Activated CD8-positive, alpha-beta memory T cell treated with anti-CD3 and anti-CD28 coated beads, Interleukin-2, amount 50 U/mL, for 24 hours (primary cell): ENCODE measurements at regions not wholly inside any gene's neighbourhood (a gene's known extent, or its start where the extent isn't known, plus 50 kb on each side); places are given as distances from the start of the nearest gene placed in this dataset.
"Not testable (repeated sequence)": the region's sequence is repeated elsewhere in the genome, so short reads cannot be mapped to it uniquely, and the experiment has no call there.

Experiments
- DNase-seq: peaks from one replicate; pipeline ENCODE4 v3.0.0-alpha.2; 2020; ENCODE audit errors: extremely low read depth

DNA sequence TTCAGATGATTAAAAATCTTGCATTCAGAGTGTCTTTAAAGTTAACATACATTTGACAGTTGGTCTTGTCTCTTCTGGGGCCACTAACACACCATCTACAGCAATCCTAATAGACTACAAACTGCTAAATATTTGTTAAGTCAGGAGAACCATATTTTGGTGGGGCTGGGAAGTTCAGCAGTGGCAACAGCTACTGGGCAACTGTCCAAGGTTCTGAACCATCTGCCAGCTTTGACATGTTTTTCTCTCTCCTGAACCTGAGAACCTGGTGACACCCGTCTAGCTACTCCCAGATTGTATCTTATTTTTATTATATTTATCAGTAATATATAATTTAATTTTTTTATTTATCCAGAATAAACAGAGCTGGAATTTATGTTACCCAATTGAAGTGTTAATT is 199.0 kb upstream of the DPYD start:
- no peak for DNase-seq

DNA sequence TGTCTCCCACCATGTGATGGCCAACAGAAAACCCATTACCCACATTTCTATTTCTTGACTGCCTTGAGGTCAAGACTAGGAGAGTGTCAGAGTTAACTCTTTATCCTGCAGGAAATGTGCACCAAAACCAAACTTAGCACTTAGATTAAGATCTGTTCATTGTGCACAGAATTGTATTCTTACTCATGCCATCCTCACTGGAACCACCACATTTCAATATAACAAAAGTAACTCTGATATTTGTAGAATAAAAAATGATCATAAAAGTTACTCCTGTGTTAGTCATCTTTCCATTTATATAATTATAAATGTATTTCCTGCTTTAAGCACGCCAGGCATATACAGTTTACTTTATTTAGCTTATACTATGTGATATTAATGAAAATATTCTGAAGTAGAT is 193.0 kb upstream of the DPYD start:
- no peak for DNase-seq

DNA sequence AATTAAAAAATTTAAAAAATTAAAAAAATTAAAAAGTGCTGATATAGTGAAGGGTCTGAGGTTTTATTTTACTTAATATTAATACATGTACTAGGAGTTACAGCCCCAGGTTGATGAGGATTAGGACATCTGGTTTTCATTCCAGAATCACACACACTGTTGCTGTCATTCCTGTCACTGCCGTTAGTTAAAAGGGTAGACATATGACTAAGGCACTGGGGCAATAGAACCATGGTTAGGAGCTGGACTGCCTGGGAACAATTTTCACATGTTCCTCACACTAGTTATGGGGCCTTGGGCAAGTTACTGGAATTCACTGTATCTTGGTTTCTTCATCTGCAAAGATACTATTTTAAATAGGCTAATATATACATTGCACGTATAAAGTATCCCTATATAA is 191.8 kb upstream of the DPYD start:
- no peak for DNase-seq

DNA sequence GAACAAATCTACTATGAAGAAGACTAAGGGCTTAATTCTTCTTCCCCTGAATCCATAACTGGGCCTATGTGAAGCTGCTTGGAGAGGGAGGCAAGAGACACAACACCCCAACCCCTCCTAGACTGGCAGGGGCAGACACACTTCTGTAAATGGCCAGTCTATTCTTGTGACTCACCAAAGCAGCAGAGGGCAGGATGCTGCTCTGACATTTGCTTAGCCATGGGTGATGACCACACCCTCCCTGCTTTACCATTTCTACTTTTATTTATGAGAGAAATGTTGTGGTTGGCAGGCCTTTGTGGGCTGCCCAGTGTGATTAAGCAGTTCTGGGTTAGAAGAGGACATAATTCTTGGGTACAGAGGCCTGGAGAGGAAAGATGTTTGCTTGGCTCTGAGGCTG is 189.8 kb upstream of the DPYD start:
- no peak for DNase-seq

DNA sequence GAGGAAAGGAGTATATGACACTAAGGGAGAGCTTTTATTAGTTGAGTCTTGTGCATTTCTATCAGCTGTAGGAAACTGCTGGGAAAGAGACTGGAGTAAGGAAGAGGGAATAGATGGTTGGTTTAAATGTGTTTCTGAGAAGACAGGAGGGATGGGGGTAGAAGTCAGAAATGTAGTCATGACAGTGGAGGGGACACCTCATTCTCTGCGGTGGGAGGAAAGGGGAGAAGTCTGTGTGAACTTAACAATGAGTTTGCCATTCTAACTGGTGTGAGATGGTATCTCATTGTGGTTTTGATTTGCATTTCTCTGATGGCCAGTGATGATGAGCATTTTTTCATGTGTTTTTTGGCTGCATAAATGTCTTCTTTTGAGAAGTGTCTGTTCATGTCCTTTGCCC is 187.5 kb upstream of the DPYD start:
- not testable (repeated sequence) for DNase-seq

DNA sequence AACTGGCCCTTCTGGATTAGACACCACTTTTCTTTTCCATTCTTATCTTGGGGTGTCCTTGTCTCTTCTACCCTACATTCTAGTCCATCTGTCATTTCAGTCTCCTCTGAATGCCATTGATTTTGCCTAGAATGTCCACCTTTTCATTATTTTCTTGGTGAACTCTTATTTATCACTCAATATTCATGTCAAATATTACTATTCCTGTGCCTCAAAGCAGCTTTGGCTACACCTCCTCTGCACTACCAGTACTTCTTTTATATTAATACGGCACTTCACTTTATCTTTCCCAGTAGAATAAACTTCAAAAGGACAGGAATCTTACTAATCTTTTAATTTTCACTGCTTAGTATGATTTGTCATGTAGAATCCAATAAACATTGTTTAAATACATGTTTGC is 186.4 kb upstream of the DPYD start:
- DNase-seq, result no peak

DNA sequence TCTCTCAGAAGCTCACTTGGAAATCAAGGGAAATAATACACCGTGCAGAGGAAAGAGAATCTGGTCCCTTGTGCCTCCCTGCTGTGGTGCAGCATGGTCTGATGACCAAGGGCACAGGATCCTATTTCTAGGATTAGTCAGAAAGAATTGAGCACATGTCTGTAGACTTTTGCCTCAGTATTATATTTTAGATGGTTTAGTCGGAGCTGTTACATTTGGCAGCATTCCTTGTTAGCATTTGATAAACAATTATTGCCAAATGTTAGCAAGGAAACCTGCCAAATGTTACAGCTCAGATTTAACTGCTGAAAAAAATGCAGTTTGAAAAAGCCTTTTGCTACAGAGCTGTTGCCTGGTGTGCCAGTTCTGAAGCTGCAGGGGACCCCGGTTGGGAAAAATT is 183.5 kb upstream of the DPYD start:
- DNase-seq, result no peak

DNA sequence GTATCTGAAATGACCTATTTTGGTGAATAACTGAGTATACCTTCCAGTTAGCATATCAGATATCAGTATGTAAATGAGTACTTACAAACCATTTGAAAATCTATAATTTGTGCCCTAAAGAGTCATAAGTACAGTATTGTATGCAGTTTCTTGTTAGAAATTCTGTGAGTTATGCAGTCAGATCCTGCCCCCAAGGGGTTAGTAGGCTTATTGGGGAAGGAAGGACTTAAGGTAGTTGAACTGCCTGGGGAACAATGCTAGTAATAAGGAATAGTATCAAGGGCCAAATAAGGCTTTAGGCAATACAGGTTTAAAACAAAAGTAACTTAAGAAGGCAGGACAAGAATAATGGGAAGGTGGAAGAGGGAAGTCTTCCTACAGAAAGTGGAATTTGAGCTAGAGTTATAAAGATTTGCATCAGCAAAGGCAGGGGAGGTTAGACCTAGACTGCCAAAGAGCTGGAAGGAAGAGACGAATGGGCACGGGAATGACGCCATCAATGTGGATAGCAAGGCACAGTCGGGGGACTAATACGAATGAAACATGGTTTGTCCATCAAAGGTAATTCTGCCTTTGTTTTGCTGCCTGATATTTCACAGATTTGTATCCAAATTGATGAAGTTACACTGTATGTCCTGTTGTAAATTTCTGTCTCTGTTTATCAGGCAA is 182.9 kb upstream of the DPYD start:
- no peak for DNase-seq

DNA sequence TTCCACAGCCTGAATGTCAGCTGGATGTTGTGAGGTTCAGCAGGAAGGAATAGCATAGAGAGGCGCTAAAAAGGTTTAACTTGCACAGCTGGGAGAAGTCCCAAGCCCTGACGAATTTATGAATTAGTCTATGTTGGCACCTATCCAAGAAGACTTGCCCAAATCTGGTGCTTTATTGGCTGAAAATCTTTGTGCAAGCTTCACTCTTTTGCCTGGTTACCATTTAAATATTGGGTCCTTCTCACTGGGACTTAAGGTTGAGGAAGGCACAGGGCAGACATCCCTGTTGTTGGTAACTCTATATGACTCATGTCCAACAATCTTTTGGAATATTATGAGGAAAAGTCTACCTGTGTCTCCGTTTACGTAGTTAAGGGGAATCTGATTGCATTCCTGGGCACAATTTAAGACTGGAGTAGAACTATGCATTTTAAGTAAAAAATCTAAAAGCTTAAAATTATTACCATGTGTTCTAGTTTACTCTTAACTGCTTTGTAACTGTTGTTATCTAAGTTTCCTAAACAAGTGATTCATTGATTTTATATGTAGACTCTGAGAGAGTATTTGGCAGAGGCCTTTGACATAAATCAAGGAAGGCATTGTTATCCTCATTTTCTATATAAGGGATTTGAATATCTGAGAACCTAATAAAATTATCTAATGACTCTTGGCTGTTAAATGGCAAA is 181.7 kb upstream of the DPYD start:
- DNase-seq, result no peak

DNA sequence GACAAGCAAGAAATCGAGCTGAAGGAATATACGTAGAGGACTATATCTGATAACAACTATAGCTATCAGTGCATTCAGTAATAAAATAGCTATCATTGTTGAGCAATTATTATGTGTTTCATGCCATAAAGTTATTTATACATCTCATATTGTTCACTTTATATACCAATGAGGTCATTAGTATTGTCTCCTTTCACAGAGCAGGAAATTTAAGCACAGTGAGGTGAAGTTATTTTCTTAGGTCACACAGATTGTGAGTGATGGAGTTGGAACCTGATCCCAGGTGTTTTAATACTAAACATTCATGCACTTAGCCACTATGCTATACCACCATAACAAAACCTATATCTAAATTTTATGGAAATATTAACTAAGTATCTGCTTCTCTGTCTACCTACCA is 180.5 kb upstream of the DPYD start:
- DNase-seq, result no peak

DNA sequence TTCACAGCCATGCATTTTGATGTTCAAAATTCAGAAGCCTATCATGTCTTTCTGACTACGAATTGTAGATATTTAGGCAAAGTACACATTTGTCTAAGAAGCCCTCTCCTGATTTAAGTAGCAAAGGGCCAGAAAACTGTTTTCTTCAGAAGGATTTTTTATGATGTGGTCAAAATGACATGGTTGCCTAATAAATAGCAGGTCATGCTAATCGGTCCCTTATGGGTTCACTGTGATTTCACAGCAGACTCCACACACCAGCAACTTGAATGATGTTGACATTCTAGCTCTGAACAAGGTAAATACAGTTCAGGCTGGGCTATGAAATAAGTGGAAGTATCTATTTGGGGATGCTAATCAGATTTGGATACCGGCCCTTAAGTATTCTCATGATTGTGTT is 178.7 kb upstream of the DPYD start:
- no peak for DNase-seq

DNA sequence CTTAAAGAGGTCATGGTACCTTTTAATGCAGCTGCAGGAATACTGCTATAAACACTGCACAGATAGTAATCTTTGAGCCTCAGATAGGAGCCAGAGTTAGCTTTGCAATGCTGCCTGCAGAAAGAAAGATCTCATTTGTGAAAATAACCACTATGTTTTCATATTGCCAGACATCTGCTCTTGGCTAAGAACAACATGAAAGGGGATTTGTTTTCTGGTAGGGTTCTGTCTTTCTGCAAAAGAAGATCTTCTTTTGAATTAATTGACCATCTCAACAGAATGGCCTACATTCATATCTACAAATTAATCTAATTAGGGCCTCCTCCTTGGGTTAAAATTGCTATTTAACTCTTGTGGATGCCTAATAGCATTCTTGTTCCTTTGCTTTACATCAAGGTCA is 177.6 kb upstream of the DPYD start:
- DNase-seq, result no peak

DNA sequence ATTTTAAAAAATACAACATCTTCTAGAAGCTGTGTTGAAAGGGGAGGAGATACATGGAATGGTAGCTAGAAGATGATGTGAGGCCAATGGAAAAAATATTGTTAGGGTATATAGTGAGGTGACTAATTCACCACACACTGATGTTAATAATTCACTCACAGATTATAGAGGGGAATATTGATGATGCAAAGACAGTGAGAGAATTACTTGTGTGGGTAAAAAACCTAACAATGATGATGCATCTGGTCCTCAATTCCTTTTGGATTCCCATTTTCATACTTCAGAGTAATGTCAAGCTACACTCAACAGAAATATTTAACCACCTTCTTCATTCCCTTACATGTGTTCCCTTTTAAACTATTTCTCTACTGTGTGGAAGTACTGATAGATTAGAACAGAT is 169.5 kb upstream of the DPYD start:
- no peak for DNase-seq

DNA sequence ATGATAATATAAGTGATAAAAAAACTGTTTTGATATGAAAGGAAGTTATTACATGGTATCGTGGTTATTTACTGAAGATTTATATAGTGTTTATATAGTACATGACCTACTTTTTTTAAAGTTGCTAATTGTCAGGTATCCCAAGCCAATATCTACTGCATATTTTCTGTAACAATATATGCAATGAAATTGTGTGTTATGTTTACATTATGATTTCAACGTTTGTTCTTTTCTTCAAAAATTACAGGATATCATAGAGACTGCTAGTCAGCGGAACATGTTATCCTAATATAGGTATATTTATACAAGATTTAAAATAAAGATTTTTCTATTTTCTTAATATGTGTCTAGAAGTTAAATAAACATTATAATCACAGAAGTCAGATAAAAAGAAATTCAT is 167.5 kb upstream of the DPYD start:
- DNase-seq, result no peak

DNA sequence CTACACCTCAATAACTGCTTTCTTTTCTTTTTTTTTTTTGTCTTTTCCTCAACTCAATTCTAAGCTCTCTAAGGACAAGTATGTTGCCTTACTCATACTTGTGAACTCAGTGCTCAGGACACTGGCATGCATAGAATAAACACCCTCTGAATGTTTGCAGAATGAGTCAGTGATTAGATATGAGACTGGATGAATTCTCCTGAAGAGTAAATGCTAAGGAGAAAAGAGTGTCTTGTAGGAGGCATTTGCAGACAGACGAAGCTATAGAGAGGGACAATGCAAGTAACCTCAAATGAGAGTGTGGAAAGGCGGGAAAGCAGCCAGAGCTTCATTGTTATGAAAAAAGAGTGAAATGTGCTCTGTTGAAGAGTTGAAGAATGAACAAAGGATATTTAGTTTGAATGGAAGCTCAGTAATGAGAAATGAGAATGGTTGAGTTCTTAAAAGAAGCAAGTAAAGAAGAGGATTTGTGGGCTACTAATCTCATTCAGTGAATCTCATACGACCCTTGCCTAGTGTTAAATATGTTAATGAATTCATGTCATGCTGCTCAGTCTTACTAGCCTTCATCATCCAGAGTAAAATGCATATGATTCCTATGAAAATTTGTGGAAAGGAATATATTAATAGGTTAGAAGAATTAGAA is 166.1 kb upstream of the DPYD start:
- no peak for DNase-seq

DNA sequence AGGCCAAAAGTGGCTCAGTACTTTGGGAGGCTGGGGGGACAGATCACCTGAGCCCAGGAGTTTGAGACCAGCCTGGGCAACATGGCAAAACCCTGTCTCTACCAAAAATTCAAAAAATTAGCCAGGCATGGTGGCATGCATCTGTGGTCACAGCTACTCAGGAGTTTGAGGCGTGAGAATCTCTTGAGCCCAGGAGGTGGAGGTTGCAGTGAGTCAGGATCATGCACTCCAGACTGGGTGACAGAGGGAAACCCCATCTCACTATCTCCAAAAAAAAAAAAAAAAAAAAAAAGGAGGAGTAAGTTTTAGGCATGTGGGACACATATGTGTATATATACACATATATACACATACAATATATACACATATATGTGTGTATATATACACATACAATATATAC is 165.3 kb upstream of the DPYD start:
- no peak for DNase-seq

DNA sequence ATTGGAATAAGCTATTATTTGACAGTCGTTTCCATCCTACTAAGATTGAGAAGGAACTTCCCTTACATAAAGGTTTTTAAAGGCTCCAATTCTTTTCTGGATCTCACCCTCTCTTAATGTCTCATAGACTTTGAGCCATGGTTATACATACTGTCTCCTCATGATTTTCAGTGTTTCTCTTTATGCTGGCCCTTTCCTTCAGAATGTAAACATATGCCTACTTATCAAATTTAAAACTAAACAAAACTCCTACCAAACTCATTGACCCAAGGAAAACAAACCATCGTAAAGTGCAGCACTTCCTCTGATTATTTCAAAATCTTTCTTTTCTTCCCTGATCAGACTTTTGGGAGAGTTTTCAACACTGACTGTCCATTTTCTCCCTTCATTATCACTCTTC is 163.4 kb upstream of the DPYD start:
- DNase-seq, result no peak

DNA sequence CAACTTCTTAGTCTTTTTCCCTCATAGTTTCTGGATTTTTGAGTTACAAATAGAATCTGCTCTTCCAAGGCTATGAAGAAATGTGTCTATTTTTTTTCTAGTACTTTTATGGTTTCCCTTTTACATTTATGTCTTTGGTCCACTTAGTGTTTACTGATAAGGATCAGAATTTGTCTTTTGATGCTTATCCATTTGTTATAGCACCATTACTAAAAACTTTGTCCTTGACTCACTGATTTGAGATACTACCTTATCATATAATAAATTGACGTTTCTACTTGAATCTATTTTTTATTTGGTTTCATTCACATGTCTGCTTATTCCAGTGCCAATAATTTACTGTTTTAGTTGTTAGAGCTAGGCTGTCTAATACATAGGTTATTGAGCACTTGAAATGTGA is 161.1 kb upstream of the DPYD start:
- no peak for DNase-seq

DNA sequence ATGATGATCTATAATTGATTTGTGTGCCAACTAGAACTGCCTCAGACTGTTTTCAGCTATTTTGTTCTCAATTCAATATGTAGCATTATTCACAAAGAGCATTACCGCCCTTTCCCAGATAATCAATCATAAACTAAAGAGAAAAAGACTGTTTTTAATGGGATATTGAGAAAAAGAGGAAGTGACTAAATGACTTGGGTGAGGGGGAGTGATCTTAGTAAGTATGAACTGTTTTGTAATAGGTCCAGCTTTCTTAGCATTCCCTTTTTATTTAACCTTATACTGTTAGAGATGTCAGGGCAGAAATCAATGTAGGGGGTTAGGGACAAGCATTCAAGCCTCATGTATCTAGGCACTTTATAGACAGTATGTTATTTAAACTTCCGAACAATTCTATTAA is 157.8 kb upstream of the DPYD start:
- no peak for DNase-seq

DNA sequence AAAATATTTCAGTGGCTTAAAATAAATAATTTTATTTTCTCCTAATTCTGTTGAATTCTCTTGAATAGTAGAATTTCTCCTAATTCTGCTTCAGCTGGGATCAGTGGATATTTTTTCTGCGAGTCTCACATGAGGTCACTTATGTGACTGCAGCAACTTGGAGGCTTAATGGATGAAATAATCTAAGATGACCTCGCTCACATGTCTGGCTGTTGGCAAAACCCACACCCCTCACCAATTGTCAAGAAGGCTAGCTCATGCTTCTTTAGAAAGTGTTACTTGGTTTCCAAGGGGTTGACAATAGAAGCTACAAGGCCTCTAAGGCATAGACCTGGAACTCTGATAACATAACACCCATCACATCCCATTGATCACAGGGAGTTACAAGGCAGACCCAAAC is 156.9 kb upstream of the DPYD start:
- no peak for DNase-seq

DNA sequence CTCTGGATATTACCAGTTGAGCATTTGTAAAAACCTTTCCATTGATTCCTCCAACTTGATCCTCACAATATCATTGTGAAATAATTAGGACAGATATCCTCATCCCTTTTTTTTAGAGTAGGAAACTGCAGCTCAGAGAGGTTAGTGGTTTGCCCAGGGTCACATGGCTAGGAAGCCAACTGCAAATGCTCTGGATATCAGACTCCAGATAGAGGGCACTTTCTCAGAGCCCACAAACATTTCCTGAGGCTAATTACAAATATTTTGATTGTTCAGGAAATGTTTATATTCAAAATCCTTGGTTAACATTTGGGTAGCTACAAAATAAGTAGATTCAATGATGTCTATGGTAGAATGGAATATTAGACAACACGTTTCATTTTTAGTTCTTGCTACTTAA is 154.8 kb upstream of the DPYD start:
- no peak for DNase-seq

DNA sequence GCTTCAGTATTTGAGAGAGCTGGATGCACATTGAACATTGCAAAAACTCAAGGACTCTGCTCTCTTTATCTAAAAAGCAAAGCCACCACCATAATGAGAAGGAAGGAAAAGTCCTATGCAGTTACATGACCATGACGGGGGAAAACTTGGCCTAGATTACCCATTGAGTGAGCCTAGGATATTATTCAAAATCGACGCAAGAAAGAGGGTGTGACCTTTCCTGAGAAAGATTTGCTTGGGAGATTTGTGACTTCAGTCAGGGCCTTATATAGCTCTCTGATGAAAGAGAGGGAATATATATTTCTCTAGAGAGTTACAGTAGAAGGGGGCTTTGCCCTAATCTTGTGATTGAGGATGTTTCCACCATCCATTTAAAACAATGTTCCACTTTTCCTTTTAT is 153.0 kb upstream of the DPYD start:
- DNase-seq, result no peak

DNA sequence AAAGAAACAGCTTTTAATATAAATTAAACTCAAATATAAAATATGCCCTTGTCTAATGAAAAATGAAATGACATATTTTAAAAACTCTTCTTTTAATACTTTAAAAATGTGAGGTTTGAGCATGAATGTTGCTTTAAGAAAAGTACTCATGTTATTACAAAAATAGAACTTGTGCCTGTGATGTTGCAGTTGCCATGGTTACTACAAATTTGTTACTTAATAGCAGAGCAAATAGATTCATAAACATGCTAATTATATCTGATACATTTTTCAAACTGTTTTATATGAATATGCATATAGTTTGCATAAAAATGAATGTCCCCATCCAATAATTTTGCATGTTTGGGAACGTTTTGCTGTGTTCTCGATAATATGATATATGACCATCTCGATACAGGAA is 152.3 kb upstream of the DPYD start:
- no peak for DNase-seq

DNA sequence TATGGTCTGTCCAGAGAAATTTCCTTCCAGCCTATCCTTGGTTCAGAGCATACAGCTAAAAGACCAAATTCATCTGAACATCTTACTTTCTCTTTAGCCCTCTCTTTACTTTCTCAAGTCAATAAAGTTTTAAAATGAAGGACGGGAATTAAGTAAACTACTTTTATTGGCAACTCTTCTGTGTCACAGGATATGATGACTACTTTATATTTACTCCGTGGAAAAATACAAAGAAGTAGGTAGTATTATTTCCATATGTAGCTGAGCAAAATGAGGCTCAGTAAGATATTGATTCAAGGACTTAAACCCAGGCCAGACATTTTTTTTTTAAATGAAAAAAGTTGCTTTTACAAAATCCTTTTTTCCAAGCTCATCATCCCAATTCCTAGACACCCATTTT is 151.2 kb upstream of the DPYD start:
- no peak for DNase-seq
